ENCODE measurements at regions not wholly inside any gene's neighbourhood (a gene's known extent, or its start where the extent isn't known, plus 50 kb on each side); places are given as distances from the start of the nearest gene placed in this dataset.
"Not testable (repeated sequence)": the region's sequence is repeated elsewhere in the genome, so short reads cannot be mapped to it uniquely, and the experiment has no call there.

DNA sequence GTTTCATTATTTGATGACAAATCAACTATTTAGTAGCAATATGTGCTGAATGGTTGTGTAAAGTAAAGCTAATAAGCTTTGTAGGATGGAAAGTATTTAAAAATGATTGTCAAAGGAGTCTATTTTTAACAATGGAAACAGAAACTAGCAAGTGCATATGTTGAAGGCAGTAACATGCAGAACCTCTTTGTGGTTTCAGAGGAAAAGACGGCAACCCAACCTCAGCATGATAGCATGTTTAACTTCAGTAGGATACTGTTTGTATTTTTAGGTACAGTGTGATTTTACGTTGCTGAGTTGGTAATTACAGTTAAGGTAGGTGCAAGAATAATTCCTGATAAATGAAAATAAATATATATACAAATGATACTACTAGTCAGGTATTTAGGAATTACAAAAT, 545.4 kb downstream of the CDY1 start:
- not testable (repeated sequence) for DNase-seq (ENCODE audit: low spot score in 2 of 2); H3K4me3 Mint-ChIP-seq; H3K27ac Mint-ChIP-seq; ATAC-seq (ENCODE audit: low read depth); H3K4me1 Mint-ChIP-seq; H3K9me3 Mint-ChIP-seq; H3K36me3 Mint-ChIP-seq; H3K27me3 Mint-ChIP-seq

DNA sequence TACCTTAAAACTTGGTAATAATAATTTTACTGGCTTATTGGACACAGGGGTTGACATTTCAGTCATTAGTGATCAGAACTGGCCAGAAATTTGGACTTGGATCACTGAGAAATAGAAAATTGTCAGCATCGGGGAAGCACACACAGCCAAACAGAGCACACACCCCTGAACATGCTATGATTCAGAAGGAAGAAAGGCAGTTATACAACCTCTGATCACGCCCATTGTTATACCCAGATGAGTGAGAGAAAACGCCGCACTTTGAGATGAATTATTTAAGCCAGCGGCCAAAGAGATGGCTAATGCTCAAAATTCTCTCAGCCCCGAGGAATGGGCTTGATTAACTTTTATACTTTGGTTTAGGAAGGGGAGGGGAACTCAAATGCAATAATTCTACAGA, 557.4 kb downstream of the CDY1 start:
- not testable (repeated sequence) for H3K9me3 Mint-ChIP-seq; ATAC-seq (ENCODE audit: low read depth); H3K36me3 Mint-ChIP-seq; H3K4me1 Mint-ChIP-seq; H3K4me3 Mint-ChIP-seq; H3K27ac Mint-ChIP-seq; H3K27me3 Mint-ChIP-seq; DNase-seq (ENCODE audit: low spot score in 2 of 2)

DNA sequence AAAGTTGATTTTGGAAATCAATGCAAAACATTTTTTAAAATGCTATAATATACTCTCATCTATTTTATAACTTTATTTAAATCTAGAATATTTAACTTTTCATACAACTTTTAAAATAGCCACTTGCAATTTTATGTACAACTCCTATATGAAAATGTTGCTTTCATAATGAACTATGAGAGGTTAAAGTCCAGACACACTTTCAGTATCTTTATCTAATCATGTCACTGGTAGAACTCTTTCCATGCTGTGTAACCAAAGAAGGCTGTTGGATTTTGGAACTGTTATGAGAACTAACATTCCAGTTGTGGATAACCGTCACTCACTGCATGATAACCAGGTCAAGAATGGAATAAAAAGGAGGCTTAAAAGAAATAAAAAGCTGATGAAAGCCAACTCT, 603.1 kb downstream of the CDY1 start:
- H3K36me3 Mint-ChIP-seq, H3K27ac Mint-ChIP-seq: not testable (repeated sequence)

DNA sequence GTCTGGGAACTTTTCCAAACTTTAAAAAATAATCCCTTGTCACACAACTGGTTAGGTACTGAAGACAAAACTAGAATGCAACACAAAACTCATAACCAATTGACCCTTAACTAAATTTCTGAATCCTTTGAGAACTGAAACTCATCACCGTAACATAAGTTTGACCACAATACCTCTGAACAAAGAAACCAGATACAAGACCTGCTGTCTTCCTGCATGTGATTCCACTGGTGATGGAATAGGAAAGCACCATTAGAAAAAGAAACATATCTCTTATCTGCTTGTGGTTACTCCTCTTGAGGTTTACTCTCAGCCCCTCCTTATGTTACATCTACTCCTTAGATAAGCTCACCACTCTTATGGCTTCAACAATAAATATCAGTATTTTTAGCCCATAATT, 603.6 kb downstream of the CDY1 start:
- ATAC-seq (ENCODE audit: low read depth); H3K4me1 Mint-ChIP-seq; H3K36me3 Mint-ChIP-seq: not testable (repeated sequence)

More for the DNA sequence above, 603.1 kb downstream of the CDY1 start:
- not testable (repeated sequence) for H3K9me3 Mint-ChIP-seq; H3K4me3 Mint-ChIP-seq; H3K4me1 Mint-ChIP-seq; ATAC-seq (ENCODE audit: low read depth); H3K27me3 Mint-ChIP-seq; DNase-seq (ENCODE audit: low spot score in 2 of 2)

DNA sequence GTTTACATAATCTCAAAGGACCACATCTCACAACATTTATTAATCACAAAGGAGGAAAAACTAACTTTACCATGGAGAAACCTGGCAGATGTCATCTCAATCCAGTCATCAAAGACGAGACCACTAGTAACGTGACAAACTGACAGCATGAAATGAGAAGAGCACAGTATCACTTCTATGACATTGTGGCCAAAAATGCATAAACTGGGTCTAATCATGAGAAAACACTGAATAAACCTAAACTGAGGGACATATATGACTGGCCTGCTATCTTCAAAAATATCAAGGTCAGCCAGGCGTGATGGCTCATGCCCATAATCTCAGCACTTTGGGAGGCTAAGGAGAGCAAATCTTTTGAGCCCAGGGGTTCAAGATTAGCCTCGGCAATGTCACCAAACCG, 619.0 kb downstream of the CDY1 start:
- not testable (repeated sequence) for H3K27ac Mint-ChIP-seq; DNase-seq (ENCODE audit: low spot score in 2 of 2); H3K9me3 Mint-ChIP-seq; H3K4me3 Mint-ChIP-seq; ATAC-seq (ENCODE audit: low read depth); H3K4me1 Mint-ChIP-seq; H3K36me3 Mint-ChIP-seq; H3K27me3 Mint-ChIP-seq

More for the DNA sequence above, 603.6 kb downstream of the CDY1 start:
- not testable (repeated sequence) for H3K4me3 Mint-ChIP-seq; H3K27me3 Mint-ChIP-seq; H3K27ac Mint-ChIP-seq; DNase-seq (ENCODE audit: low spot score in 2 of 2); H3K9me3 Mint-ChIP-seq

DNA sequence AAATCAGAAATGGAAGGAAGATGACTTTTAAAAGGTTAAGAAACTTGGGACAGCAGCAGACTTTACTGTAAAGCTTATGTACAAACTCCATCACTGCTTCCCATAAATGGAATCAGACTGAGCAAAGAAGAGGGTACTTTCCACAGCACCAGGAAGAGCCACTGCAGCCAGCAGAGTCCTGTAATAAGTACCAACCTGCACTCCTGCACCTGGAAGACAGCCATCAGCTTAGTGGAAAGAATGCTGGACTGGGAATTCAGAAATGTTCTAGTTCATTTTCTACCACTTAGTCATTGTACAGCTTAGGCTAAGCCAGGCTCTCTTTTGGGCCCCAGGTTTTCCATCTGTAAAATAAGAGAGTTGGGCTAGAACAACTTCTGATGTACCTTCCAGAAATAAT, 632.3 kb downstream of the CDY1 start:
- not testable (repeated sequence) for DNase-seq (ENCODE audit: low spot score in 2 of 2); H3K9me3 Mint-ChIP-seq; H3K27me3 Mint-ChIP-seq; H3K36me3 Mint-ChIP-seq; H3K4me1 Mint-ChIP-seq; ATAC-seq (ENCODE audit: low read depth); H3K27ac Mint-ChIP-seq; H3K4me3 Mint-ChIP-seq

DNA sequence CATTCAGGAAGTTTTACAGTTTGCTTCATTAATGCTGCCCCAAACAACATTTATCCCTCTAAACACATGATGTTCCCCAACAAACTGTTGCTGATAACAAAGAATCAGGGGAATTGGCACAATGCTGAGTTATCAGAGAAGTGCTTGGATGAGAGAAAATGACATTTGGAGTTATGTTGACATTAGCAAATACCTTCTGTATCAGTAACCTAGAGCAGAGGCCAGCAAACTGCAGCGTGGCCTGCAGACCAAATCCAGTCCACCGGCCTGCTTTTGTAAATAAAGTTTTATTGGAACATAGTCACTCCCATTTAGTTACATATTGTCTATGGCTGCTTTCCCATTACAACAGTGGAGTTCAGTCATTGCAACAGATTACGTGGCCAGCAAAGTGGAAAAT, 643.5 kb downstream of the CDY1 start:
- not testable (repeated sequence) for ATAC-seq (ENCODE audit: low read depth); H3K4me1 Mint-ChIP-seq; H3K36me3 Mint-ChIP-seq; DNase-seq (ENCODE audit: low spot score in 2 of 2); H3K9me3 Mint-ChIP-seq; H3K27ac Mint-ChIP-seq; H3K27me3 Mint-ChIP-seq; H3K4me3 Mint-ChIP-seq

DNA sequence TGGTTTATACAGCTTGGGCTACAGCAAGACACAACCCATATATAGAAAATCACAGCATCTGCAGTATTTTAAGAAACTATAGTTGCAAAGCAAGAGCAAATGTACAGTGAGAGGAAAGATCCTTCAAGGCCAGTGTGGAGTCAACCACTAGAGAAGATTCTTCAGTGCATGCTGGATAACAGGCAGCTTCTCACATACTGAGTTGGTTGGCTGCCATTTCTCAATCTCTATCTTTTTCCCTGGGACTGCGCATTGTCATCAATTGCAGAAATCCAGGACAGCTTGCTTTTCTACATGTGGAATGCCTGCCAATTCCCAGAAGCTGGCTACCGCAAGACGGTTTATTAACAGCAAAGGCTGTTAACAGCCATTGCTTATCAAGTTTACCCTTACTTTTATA, 646.5 kb downstream of the CDY1 start:
- not testable (repeated sequence) for H3K27me3 Mint-ChIP-seq; H3K4me1 Mint-ChIP-seq; H3K9me3 Mint-ChIP-seq; ATAC-seq (ENCODE audit: low read depth); H3K36me3 Mint-ChIP-seq; H3K27ac Mint-ChIP-seq; H3K4me3 Mint-ChIP-seq; DNase-seq (ENCODE audit: low spot score in 2 of 2)

DNA sequence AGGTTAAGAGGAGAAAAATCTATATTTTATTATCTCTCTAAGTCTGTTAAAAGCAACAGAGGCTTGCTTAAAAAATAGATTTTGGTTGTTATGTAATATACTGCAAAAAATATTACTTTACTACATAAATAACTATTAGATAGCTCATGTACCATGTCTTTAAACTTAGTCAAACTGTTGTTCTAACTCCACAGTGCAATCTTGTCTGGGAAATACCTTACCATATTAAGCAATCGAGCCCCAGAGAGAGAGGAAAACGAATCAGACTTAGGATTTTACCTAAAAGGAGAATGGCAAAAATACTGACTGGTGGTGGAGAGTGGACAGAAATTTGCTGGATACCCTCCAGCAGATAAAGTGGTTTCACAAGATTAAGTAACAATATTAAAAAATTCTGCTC, 647.0 kb downstream of the CDY1 start:
- H3K36me3 Mint-ChIP-seq; H3K4me3 Mint-ChIP-seq; DNase-seq (ENCODE audit: low spot score in 2 of 2); H3K27me3 Mint-ChIP-seq; H3K27ac Mint-ChIP-seq; ATAC-seq (ENCODE audit: low read depth); H3K4me1 Mint-ChIP-seq; H3K9me3 Mint-ChIP-seq: not testable (repeated sequence)

DNA sequence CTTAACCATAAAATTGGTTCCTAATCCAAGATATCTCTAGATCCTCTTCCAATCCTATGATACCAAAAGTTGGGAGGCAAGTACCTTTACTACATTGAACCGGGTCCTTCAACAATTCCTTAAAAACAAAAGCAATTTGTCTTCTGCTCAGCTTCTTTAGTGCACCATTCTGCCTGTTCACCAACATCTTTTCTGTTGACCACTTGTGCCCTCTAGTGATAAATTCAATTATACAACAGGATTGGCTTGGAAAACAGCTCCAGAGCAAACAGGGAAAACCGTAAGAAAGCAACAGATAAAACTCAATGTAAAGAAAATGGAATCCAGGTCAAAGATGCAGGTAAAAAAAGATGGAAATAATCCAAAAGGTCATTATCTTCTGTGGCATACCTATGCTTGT, 651.2 kb downstream of the CDY1 start:
- ATAC-seq (ENCODE audit: low read depth); H3K4me3 Mint-ChIP-seq; H3K27ac Mint-ChIP-seq; H3K27me3 Mint-ChIP-seq; DNase-seq (ENCODE audit: low spot score in 2 of 2); H3K36me3 Mint-ChIP-seq; H3K9me3 Mint-ChIP-seq; H3K4me1 Mint-ChIP-seq: not testable (repeated sequence)

DNA sequence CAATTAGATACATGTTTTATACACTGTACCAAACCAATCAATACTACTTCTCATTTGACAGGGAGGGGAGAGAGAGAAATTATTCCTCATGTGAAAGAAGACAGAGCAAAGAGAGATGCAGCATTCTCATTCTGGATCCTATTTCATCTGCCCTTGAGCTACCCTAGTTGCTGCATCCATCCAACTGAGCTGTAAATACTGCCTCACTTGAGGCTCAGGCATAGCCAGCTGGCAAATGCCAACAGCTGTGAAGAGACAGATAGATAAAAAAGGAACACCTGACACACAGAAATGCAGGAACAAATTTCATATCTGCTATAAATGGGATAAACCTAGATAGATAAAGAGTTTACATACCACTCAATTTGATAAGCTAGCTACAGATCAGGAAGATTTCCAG, 684.1 kb downstream of the CDY1 start:
- H3K4me3 Mint-ChIP-seq, H3K27ac Mint-ChIP-seq: not testable (repeated sequence)

DNA sequence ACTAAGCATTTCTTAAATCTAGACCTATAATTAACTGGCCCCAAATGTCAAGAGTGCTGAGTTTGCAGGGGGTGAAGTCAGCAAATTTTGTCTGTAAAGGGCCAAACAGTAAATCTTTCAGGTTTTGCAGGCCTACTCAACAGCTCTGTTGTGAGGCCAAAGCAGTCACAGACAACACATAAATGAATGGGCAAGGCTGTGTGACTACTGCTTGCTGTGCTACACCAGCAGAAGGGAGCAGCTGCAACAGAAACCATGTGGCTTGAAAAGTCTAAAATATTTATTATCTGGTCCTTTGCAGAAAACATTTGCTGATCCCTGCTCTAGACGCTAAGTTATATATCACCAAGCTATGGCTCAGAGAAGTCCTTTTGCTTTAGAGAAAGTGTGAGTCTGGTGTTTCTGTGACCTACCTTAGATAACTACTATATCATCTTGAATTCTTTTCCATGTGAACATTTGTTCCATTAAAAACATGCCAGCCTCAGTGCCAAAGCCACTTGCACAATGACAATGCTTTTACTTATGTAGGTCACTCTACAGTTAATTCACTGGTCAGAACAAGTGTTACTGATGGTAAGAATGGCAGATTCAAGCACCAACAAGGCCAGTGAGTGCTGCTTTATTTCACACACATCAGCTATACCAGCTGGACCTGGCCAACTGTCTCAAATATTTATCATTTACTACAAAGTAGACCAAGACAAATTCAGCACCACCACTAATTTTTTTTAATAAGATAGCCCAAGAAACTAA, 684.9 kb downstream of the CDY1 start:
- not testable (repeated sequence) for H3K36me3 Mint-ChIP-seq; H3K27ac Mint-ChIP-seq; ATAC-seq (ENCODE audit: low read depth); H3K27me3 Mint-ChIP-seq; H3K4me1 Mint-ChIP-seq; H3K9me3 Mint-ChIP-seq; H3K4me3 Mint-ChIP-seq; DNase-seq (ENCODE audit: low spot score in 2 of 2)

More for the DNA sequence above, 684.1 kb downstream of the CDY1 start:
- H3K4me1 Mint-ChIP-seq; H3K27me3 Mint-ChIP-seq; DNase-seq (ENCODE audit: low spot score in 2 of 2); ATAC-seq (ENCODE audit: low read depth); H3K9me3 Mint-ChIP-seq; H3K36me3 Mint-ChIP-seq: not testable (repeated sequence)

DNA sequence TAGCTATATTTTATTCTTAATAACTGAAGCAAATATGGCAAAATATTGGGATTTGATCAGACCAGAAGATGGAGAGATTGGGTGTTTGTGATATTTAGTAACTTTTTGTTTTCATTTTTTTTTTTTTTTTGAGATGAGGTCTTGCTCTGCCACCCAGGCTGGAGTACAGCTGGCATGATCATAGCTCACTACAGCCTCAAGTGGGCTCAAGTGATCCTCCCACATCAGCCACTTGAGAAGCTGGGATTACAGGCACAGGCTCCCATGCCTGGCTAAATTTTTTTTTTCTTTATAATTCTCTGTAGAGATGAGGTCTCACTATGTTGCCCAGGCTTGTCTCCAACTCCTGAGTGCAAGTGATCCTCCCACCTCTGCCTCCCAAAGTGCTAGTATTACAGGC, 686.4 kb downstream of the CDY1 start:
- not testable (repeated sequence) for H3K4me3 Mint-ChIP-seq; ATAC-seq (ENCODE audit: low read depth); H3K9me3 Mint-ChIP-seq; H3K4me1 Mint-ChIP-seq; H3K36me3 Mint-ChIP-seq; H3K27ac Mint-ChIP-seq; H3K27me3 Mint-ChIP-seq; DNase-seq (ENCODE audit: low spot score in 2 of 2)

DNA sequence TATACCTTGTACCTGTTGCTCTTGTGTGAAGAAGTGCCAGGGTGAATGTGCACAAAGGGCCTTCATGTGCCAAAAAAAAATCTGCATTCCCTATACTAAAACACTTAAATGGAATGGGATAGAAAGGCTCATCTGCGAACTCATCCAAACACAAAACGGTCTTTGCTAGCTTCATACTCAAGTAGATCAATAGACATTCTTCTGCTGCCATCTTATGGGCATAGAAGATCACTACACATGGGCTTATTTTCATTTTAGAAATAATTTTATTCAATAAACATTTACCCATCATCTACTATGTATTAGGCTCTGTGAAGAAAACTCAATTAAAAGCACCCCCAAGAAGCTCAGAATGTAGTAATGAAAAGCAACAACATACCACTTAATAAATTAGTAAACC, 693.1 kb downstream of the CDY1 start:
- H3K4me3 Mint-ChIP-seq; ATAC-seq (ENCODE audit: low read depth); H3K4me1 Mint-ChIP-seq; H3K27ac Mint-ChIP-seq; H3K9me3 Mint-ChIP-seq; H3K27me3 Mint-ChIP-seq; H3K36me3 Mint-ChIP-seq: not testable (repeated sequence)
- DNase-seq (ENCODE audit: low spot score in 2 of 2): peak in 1 of 2 donors; percentile 1

DNA sequence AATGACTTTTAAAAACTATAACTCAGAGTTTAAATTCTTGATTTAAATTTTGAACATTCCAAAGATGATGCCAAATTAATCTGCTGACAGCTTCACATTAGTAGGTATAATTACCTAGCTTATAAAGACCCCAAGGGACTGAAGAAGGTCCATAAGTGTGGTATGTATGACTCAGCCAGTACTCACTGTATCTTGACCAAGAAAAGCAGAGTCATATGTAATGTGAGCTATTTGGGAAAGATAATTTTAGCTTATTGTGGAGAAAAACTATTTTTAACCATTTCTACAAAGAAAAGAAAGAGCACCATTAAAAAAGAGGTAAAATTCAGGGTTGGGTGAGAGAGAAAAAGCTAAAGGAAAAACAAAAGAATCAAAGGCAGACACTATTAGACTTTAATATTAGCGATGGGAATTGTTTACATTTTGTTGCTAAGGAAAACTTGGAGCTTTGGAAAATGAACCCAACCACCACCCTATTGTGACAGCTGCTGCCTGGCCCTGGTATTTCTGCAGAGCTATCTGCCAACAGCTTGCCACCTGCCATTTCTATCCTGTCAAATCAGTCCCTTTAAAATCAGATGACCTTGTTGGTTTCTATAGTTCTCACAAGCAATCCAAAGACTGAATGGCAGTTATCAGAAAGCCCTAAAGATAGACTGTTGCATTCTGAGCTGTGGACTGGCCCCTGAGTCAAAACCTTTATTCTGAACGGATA, 697.7 kb downstream of the CDY1 start:
- not testable (repeated sequence) for DNase-seq (ENCODE audit: low spot score in 2 of 2); H3K9me3 Mint-ChIP-seq; H3K4me1 Mint-ChIP-seq; H3K27me3 Mint-ChIP-seq; ATAC-seq (ENCODE audit: low read depth); H3K27ac Mint-ChIP-seq; H3K36me3 Mint-ChIP-seq; H3K4me3 Mint-ChIP-seq

Data from memory B cell (primary cell).